A673 (cell line): ENCODE measurements at regions not wholly inside any gene's neighbourhood (a gene's known extent, or its start where the extent isn't known, plus 50 kb on each side); places are given as distances from the start of the nearest gene placed in this dataset.
"Not testable (repeated sequence)": the region's sequence is repeated elsewhere in the genome, so short reads cannot be mapped to it uniquely, and the experiment has no call there.

Experiments used
- BruUV-seq: library from RNA; stranded (reverse); fragments of 400-500 nt; replicated peaks from 2 replicates; lab custom pipeline; 2021; lab: Mats Ljungman, UMichigan
- CTCF ChIA-PET: fragments of 300-600 bp; sonication (Branson Sonifier 250); formaldehyde crosslinking; loops from one replicate; lab custom pipeline; 2022; ENCODE audit warnings: antibody characterized with exemption; lab: Charles Lee
- POLR2A ChIA-PET: fragments of 300-600 bp; sonication (Branson Sonifier 250); formaldehyde crosslinking; loops from one replicate; lab custom pipeline; 2022; ENCODE audit warnings: antibody characterized with exemption; ENCODE audit not compliant: low non-redundant PET; lab: Charles Lee
- DNase-seq: peaks from one replicate; pipeline ENCODE4 v3.0.0-alpha.2; 2015; ENCODE audit warnings: low spot score
- H3K27ac ChIP-seq: fragments of 200-600 bp; sonication (generic); 2 replicates; pipeline ENCODE4 v1.5.1; 2016; ENCODE audit warnings: mixed run types, low read depth, mild to moderate bottlenecking, mixed read lengths, antibody characterized with exemption, low read length; ENCODE audit not compliant: poor library complexity, severe bottlenecking
- H3K27me3 ChIP-seq: fragments of 200-600 bp; sonication (generic); replicated peaks from 2 replicates; pipeline ENCODE4 v1.6.1; 2017; ENCODE audit warnings: mixed run types, low read depth, mild to moderate bottlenecking, mixed read lengths, antibody characterized with exemption, low read length; ENCODE audit not compliant: insufficient read depth, poor library complexity
- H3K36me3 ChIP-seq: fragments of 200-600 bp; sonication (generic); 2 replicates; pipeline ENCODE4 v1.6.1; 2016; ENCODE audit warnings: mixed run types, mild to moderate bottlenecking, mixed read lengths, antibody characterized with exemption, low read length; ENCODE audit not compliant: insufficient read depth, poor library complexity, severe bottlenecking
- H3K4me1 ChIP-seq: fragments of 200-600 bp; sonication (generic); 2 replicates; pipeline ENCODE4 v1.6.1; 2017; ENCODE audit warnings: mixed run types, mild to moderate bottlenecking, mixed read lengths, antibody characterized with exemption, low read length; ENCODE audit not compliant: insufficient read depth, poor library complexity, severe bottlenecking
- H3K4me3 ChIP-seq: fragments of 200-600 bp; sonication (generic); 2 replicates; pipeline ENCODE4 v1.5.1; 2016; ENCODE audit warnings: low read depth, mixed run types, mild to moderate bottlenecking, mixed read lengths, low read length; ENCODE audit not compliant: poor library complexity, severe bottlenecking
- H3K9me3 ChIP-seq: fragments of 200-600 bp; sonication (generic); 2 replicates; pipeline ENCODE4 v1.6.1; 2016; ENCODE audit warnings: mixed run types, low read depth, mild to moderate bottlenecking, mixed read lengths, antibody characterized with exemption, low read length; ENCODE audit not compliant: poor library complexity, severe bottlenecking
- CTCF ChIP-seq: fragments of 300-800, 200-600 bp; sonication (generic); conservative IDR thresholded peaks from 2 replicates; pipeline ENCODE4 v1.5.1; 2017; ENCODE audit warnings: low read depth, mild to moderate bottlenecking, antibody characterized with exemption, low read length, moderate library complexity, mixed read lengths
- EZH2 ChIP-seq: fragments of 200-600 bp; sonication (generic); IDR thresholded peaks from 2 replicates; pipeline ENCODE4 v1.6.1; 2017; ENCODE audit warnings: borderline replicate concordance, low read depth, mild to moderate bottlenecking, mixed read lengths, antibody characterized with exemption, low read length; ENCODE audit not compliant: poor library complexity, severe bottlenecking
- intact Hi-C: fragments of 100-400 bp; cut with micrococcal nuclease; formaldehyde crosslinking; loops from one replicate; pipeline ENCODE4 v1.10.0; 2022; ENCODE audit not compliant: unreplicated experiment

- CTCF ChIA-PET = no interaction called here
- no peak for DNase-seq
- no TSS peak for BruUV-seq
- Histone ChIP-seq H3K4me3 (no peak overlapping the region), H3K27ac (no peak overlapping the region), H3K4me1 (no peaks in the 10 kb centered on the region), H3K27me3 (no peaks in the 10 kb centered on the region), H3K36me3 (no peaks in the 10 kb centered on the region), H3K9me3 (peaks cover 16% of the 10 kb centered on the region)
- intact Hi-C loops = no loop called here
- POLR2A ChIA-PET = no interaction called here
- no peak for TF ChIP-seq EZH2
Observed at GRCh38 chr7:52547308-52547910, 488.0 kb upstream of the POM121L12 start.

GRCh38 chr7:52541198-52541765 lies 494.2 kb upstream of the POM121L12 start:
- H3K4me1 ChIP-seq, intact Hi-C loops, H3K27me3 ChIP-seq, H3K36me3 ChIP-seq, H3K4me3 ChIP-seq, POLR2A ChIA-PET, CTCF ChIA-PET, BruUV-seq, DNase-seq, H3K27ac ChIP-seq: not testable (repeated sequence)
- H3K9me3 ChIP-seq = peaks cover 30% of the 10 kb centered on the region

GRCh38 chr7:52540041-52540440 lies 495.4 kb upstream of the POM121L12 start:
- ChIA-PET POLR2A (no interaction called here), CTCF (no interaction called here)
- BruUV-seq = no TSS peak
- DNase-seq = no peak
- no peaks in the 10 kb centered on the region for H3K36me3 ChIP-seq
- peaks cover 30% of the 10 kb centered on the region for H3K9me3 ChIP-seq
- no peaks in the 10 kb centered on the region for H3K4me1 ChIP-seq
- TF ChIP-seq CTCF (no peak), EZH2 (no peak)
- no peaks in the 10 kb centered on the region for H3K27me3 ChIP-seq
- intact Hi-C loops = no loop called here
- H3K27ac ChIP-seq = no peak overlapping the region
- no peak overlapping the region for H3K4me3 ChIP-seq

- TF ChIP-seq EZH2 (no peak), CTCF (no peak)
- no peak overlapping the region for H3K27ac ChIP-seq
- H3K4me3 ChIP-seq = no peak overlapping the region
- intact Hi-C loops = no loop called here
- no TSS peak for BruUV-seq
- no peaks in the 10 kb centered on the region for H3K4me1 ChIP-seq
- ChIA-PET CTCF (no interaction called here), POLR2A (no interaction called here)
- no peaks in the 10 kb centered on the region for H3K27me3 ChIP-seq
- no peak for DNase-seq
- no peaks in the 10 kb centered on the region for H3K36me3 ChIP-seq
- H3K9me3 ChIP-seq = peaks cover 29% of the 10 kb centered on the region
Observed at GRCh38 chr7:52539414-52539813, 496.0 kb upstream of the POM121L12 start.
